ENCODE measurements at regions not wholly inside any gene's neighbourhood (a gene's known extent, or its start where the extent isn't known, plus 50 kb on each side); places are given as distances from the start of the nearest gene placed in this dataset.

DNA sequence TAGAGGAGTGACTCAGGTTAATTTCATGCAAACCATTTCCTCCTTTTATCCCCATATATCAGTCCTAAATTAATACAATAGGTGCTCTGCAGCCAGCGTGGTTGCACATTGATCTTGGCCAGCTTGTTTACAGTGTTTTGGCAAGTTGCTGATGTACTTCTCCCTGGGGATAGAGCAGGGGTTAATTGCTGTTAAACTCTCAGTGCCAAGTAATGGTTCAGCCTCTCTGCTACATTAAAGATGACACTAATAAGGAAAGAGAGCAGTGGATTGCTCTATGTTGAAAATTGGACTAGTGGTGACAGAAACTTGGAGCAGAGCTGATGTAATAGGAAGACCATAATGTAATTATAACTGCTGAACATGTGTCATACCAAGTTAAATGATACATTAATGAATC is 717.5 kb downstream of the RERGL start:
- ChIA-PET CTCF (ENCODE audit: low intra/inter-chr PET ratio) (no interaction called here), POLR2A (no interaction called here)
- H3K79me2 ChIP-seq (ENCODE audit: control insufficient read depth, insufficient read depth, low read length): no peaks in the 10 kb centered on the region
- no peaks in the 10 kb centered on the region for H3K27me3 ChIP-seq (ENCODE audit: control insufficient read depth in 2 of 2, insufficient read depth in 2 of 2, low read length in 2 of 2)
- 13% methylated on average over 1 of the region's 1 CpG for WGBS (ENCODE audit: insufficient coverage, low coverage, missing lambda C conversion rate)
- intact Hi-C loops (cut with micrococcal nuclease): no loop called here
- H3K27ac ChIP-seq (ENCODE audit: extremely low read depth, low read depth, low read length): no peak overlapping the region
- no peak overlapping the region for H3K9ac ChIP-seq (ENCODE audit: insufficient read depth in 1 of 2, low read depth in 2 of 2, low read length in 2 of 2)
- H3K4me3 ChIP-seq: no peak overlapping the region
- no peak overlapping the region for H2AFZ ChIP-seq (ENCODE audit: low read depth, low read length)
- no peaks in the 10 kb centered on the region for H3K36me3 ChIP-seq (ENCODE audit: control insufficient read depth, insufficient read depth, low read length)
- H3K9me1 ChIP-seq (ENCODE audit: control insufficient read depth, insufficient read depth, low read length): no peaks in the 10 kb centered on the region
- ATAC-seq: no peak
- H3K4me1 ChIP-seq (replicated peaks in 1 of 2; ENCODE audit: control insufficient read depth in 2 of 2, insufficient read depth in 2 of 2, low read length in 2 of 2): no peaks in the 10 kb centered on the region
- no peak for FAIRE-seq
- TF ChIP-seq, protein P1, sequence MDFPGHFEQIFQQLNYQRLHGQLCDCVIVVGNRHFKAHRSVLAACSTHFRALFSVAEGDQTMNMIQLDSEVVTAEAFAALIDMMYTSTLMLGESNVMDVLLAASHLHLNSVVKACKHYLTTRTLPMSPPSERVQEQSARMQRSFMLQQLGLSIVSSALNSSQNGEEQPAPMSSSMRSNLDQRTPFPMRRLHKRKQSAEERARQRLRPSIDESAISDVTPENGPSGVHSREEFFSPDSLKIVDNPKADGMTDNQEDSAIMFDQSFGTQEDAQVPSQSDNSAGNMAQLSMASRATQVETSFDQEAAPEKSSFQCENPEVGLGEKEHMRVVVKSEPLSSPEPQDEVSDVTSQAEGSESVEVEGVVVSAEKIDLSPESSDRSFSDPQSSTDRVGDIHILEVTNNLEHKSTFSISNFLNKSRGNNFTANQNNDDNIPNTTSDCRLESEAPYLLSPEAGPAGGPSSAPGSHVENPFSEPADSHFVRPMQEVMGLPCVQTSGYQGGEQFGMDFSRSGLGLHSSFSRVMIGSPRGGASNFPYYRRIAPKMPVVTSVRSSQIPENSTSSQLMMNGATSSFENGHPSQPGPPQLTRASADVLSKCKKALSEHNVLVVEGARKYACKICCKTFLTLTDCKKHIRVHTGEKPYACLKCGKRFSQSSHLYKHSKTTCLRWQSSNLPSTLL (IDR thresholded peaks at IDR 0.05): no peak
- TF ChIP-seq NBN (IDR thresholded peaks at IDR 0.05; ENCODE audit: low read depth) (no peak), ZNF75A (CRISPR knock-in tag; IDR thresholded peaks at IDR 0.05) (no peak), MAFG (tag; conservative IDR thresholded peaks at IDR 0.05) (no peak), MTA3 (IDR thresholded peaks at IDR 0.05; ENCODE audit: borderline replicate concordance) (no peak), PHF8 (IDR thresholded peaks at IDR 0.05; ENCODE audit: borderline replicate concordance, low read length) (no peak), ETV5 (CRISPR knock-in tag; IDR thresholded peaks at IDR 0.05; ENCODE audit: low read depth) (no peak), TCF7 (IDR thresholded peaks at IDR 0.05; ENCODE audit: borderline replicate concordance) (no peak), SNRNP70 (optimal IDR thresholded peaks at IDR 0.05; ENCODE audit: low read depth, low read length) (no peak), ZNF785 (CRISPR knock-in tag; IDR thresholded peaks at IDR 0.05) (no peak), PURB (CRISPR knock-in tag; IDR thresholded peaks at IDR 0.05; ENCODE audit: low read depth) (no peak)
- TF ChIP-seq, protein P2, sequence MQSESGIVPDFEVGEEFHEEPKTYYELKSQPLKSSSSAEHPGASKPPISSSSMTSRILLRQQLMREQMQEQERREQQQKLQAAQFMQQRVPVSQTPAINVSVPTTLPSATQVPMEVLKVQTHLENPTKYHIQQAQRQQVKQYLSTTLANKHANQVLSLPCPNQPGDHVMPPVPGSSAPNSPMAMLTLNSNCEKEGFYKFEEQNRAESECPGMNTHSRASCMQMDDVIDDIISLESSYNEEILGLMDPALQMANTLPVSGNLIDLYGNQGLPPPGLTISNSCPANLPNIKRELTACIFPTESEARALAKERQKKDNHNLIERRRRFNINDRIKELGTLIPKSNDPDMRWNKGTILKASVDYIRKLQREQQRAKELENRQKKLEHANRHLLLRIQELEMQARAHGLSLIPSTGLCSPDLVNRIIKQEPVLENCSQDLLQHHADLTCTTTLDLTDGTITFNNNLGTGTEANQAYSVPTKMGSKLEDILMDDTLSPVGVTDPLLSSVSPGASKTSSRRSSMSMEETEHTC (IDR thresholded peaks at IDR 0.05): no peak
- TF ChIP-seq, protein P3, sequence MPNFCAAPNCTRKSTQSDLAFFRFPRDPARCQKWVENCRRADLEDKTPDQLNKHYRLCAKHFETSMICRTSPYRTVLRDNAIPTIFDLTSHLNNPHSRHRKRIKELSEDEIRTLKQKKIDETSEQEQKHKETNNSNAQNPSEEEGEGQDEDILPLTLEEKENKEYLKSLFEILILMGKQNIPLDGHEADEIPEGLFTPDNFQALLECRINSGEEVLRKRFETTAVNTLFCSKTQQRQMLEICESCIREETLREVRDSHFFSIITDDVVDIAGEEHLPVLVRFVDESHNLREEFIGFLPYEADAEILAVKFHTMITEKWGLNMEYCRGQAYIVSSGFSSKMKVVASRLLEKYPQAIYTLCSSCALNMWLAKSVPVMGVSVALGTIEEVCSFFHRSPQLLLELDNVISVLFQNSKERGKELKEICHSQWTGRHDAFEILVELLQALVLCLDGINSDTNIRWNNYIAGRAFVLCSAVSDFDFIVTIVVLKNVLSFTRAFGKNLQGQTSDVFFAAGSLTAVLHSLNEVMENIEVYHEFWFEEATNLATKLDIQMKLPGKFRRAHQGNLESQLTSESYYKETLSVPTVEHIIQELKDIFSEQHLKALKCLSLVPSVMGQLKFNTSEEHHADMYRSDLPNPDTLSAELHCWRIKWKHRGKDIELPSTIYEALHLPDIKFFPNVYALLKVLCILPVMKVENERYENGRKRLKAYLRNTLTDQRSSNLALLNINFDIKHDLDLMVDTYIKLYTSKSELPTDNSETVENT (CRISPR knock-in tag; IDR thresholded peaks at IDR 0.05): no peak
- no peak overlapping the region for H3K4me2 ChIP-seq (ENCODE audit: insufficient read depth, low read length)
- DNase-seq (ENCODE audit: extremely low read depth in 1 of 4, low spot score in 3 of 4): no peak
- in situ Hi-C loops (cut with MboI): no loop called here
- BruUV-seq (replicated peaks): no TSS peak
- H3K9me3 ChIP-seq (replicated peaks; ENCODE audit: control insufficient read depth, insufficient read depth, low read depth, low read length): no peaks in the 10 kb centered on the region
- no peaks in the 10 kb centered on the region for H4K20me1 ChIP-seq (replicated peaks; ENCODE audit: control insufficient read depth, insufficient read depth, low read length)

Data from K562 (cell line).